Body of pancreas (tissue), 4 donors: ENCODE measurements at regions not wholly inside any gene's neighbourhood (a gene's known extent, or its start where the extent isn't known, plus 50 kb on each side); places are given as distances from the start of the nearest gene placed in this dataset.

ENCODE experiments used
- ATAC-seq: fragments of 150-250 bp; one replicate; pipeline ENCODE4 v1.9.1; 2016
- DNase-seq, 4 donors: peaks; one replicate each; pipeline ENCODE4 v3.0.0-alpha.2; 2019
- H3K27ac ChIP-seq, 4 donors: fragments of 200-600 bp; sonication (generic); 1 replicate in 3 of 4; 2 replicates in 1 of 4; pipeline versions ENCODE4 v1.5.1 to v1.6.1; 2016 to 2019; ENCODE audit warnings: mild to moderate bottlenecking in 1 of 4, mixed read lengths in 1 of 4, moderate library complexity in 1 of 4
- H3K27me3 ChIP-seq, 2 donors: fragments of 200-600 bp; sonication (generic); one replicate each; pipeline ENCODE4 v1.6.0; 2016; ENCODE audit warnings: mild to moderate bottlenecking in 1 of 2
- H3K36me3 ChIP-seq, 2 donors: fragments of 200-600 bp; sonication (generic); replicated peaks in 1 of 2; 2 replicates each; pipeline ENCODE4 v1.5.1; 2016; ENCODE audit warnings: low read depth in 2 of 2; ENCODE audit not compliant: insufficient read depth in 1 of 2
- H3K4me1 ChIP-seq: fragments of 200-600 bp; sonication (generic); one replicate; pipeline ENCODE4 v1.6.0; 2016
- H3K4me3 ChIP-seq, 2 donors: fragments of 200-600 bp; sonication (generic); 1 replicate in 1 of 2; 2 replicates in 1 of 2; pipeline ENCODE4 v1.5.1; 2016 to 2019
- H3K9me3 ChIP-seq, 3 donors: fragments of 200-600 bp; sonication (generic); 1 replicate in 2 of 3; 2 replicates in 1 of 3; pipeline ENCODE4 v1.5.1; 2016
- CTCF ChIP-seq, 7 experiments: fragments of 450-650 bp in 4 of 7; fragments of 200-600 bp in 3 of 7; sonication (generic) in 3 of 7; IDR thresholded peaks; one replicate each; pipeline ENCODE4 v1.5.1; 2016 to 2019; ENCODE audit warnings: antibody characterized with exemption in 7 of 7
- POLR2A ChIP-seq, 3 donors: fragments of 450-650 bp; IDR thresholded peaks; one replicate each; pipeline ENCODE4 v1.6.1; 2016; ENCODE audit warnings: antibody characterized with exemption in 3 of 3, mild to moderate bottlenecking in 2 of 3
- whole genome bisulfite sequencing, 2 donors: methylation state at CpG; one replicate each; pipeline ENCODE4 v1.1.5; 2017; 5-methylcytosine and 5-hydroxymethylcytosine counted together
- intact Hi-C: fragments of 100-400 bp; cut with DNase I; formaldehyde crosslinking; loops from one replicate; pipeline ENCODE4 v1.15.1; 2023

- intact Hi-C loops, result no loop called here
- Histone ChIP-seq H3K9me3 (no peaks in the 10 kb centered on the region), H3K27me3 (no peaks in the 10 kb centered on the region), H3K36me3 (no peaks in the 10 kb centered on the region), H3K27ac (no peak overlapping the region), H3K4me3 (no peak overlapping the region), H3K4me1 (no peaks in the 10 kb centered on the region)
- ATAC-seq (no peak), DNase-seq (no peak)
- WGBS, 2 donors, result 71% methylated on average over 4 of the region's 4 CpGs
- TF ChIP-seq POLR2A (IDR thresholded peaks at IDR 0.05), result no peak
- no peak for TF ChIP-seq CTCF (IDR thresholded peaks at IDR 0.05)
These were observed 149.3 kb upstream of the FSTL4 start for GRCh38 chr5:133761632-133762031.

- H3K36me3 ChIP-seq, result no peaks in the 10 kb centered on the region
- ATAC-seq (no peak), DNase-seq (no peak)
- H3K4me1 ChIP-seq, result no peaks in the 10 kb centered on the region
- H3K9me3 ChIP-seq, result no peaks in the 10 kb centered on the region
- H3K27ac ChIP-seq, result no peak overlapping the region
- no peaks in the 10 kb centered on the region for H3K27me3 ChIP-seq
- whole genome bisulfite sequencing, 2 donors, result 82% methylated on average over 3 of the region's 3 CpGs
- intact Hi-C loops, result no loop called here
- TF ChIP-seq CTCF (IDR thresholded peaks at IDR 0.05) (no peak), POLR2A (IDR thresholded peaks at IDR 0.05) (no peak)
- no peak overlapping the region for H3K4me3 ChIP-seq
These were observed 148.2 kb upstream of the FSTL4 start for GRCh38 chr5:133760532-133760931.

- H3K27me3 ChIP-seq, result no peaks in the 10 kb centered on the region
- intact Hi-C loops, result loop anchor here (10.0 kb wide), 1 partner anchor 116 kb away; no protein-coding TSS in a partner anchor
- no peak for DNase-seq
- WGBS, 2 donors, result 40% methylated on average over 1 of the region's 1 CpG
- no peak overlapping the region for H3K27ac ChIP-seq
- H3K4me1 ChIP-seq, result no peaks in the 10 kb centered on the region
- H3K36me3 ChIP-seq, result no peaks in the 10 kb centered on the region
- no peak overlapping the region for H3K4me3 ChIP-seq
- ATAC-seq, result no peak
- H3K9me3 ChIP-seq, result no peaks in the 10 kb centered on the region
- TF ChIP-seq POLR2A (IDR thresholded peaks at IDR 0.05) (no peak), CTCF (IDR thresholded peaks at IDR 0.05) (no peak)
These were observed 146.3 kb upstream of the FSTL4 start for GRCh38 chr5:133758641-133759040.

GRCh38 chr5:133757396-133757945 is 145.1 kb upstream of the FSTL4 start:
- WGBS, 2 donors, result 39 to 45% methylated on average over 8 of the region's 8 CpGs
- ATAC-seq (no peak), DNase-seq (no peak)
- Histone ChIP-seq H3K4me1 (no peaks in the 10 kb centered on the region), H3K27me3 (no peaks in the 10 kb centered on the region), H3K36me3 (no peaks in the 10 kb centered on the region), H3K4me3 (no peak overlapping the region), H3K9me3 (no peaks in the 10 kb centered on the region), H3K27ac (no peak overlapping the region)
- intact Hi-C loops, result loop anchor here (10.0 kb wide), 1 partner anchor 117 kb away; no protein-coding TSS in a partner anchor
- TF ChIP-seq CTCF (IDR thresholded peaks at IDR 0.05) (no peak), POLR2A (IDR thresholded peaks at IDR 0.05) (no peak)

GRCh38 chr5:133756756-133757155 is 144.4 kb upstream of the FSTL4 start:
- Histone ChIP-seq H3K27me3 (no peaks in the 10 kb centered on the region), H3K9me3 (no peaks in the 10 kb centered on the region), H3K27ac (no peak overlapping the region), H3K4me3 (no peak overlapping the region), H3K4me1 (no peaks in the 10 kb centered on the region), H3K36me3 (no peaks in the 10 kb centered on the region)
- TF ChIP-seq POLR2A (IDR thresholded peaks at IDR 0.05) (no peak), CTCF (IDR thresholded peaks at IDR 0.05) (no peak)
- 32 to 44% methylated on average over 3 of the region's 3 CpGs for WGBS, 2 donors
- intact Hi-C loops, result loop anchor here (10.0 kb wide), 1 partner anchor 118 kb away; no protein-coding TSS in a partner anchor
- ATAC-seq (no peak), DNase-seq (no peak)
